ENCODE measurements at regions not wholly inside any gene's neighbourhood (a gene's known extent, or its start where the extent isn't known, plus 50 kb on each side); places are given as distances from the start of the nearest gene placed in this dataset.

DNA sequence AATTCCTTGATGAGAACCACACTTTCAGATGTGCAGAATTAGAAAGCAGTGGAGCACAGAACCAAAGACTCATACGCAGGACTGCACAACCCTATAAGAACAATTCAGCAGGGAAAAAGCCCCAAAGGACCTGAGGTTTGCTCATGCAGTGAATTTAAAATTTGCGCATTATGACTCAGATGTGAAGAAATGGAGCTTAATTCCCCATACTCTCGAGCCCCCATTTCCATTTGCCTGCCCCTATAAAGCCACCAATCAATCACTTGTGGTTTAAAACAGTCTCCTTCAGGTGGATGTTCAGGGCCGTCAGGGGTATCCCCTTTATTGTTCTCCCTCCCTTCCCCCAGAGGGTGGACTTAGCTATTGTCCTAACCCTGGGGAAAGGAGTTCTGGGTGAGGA lies 221.2 kb downstream of the IGSF11 start:
- WGBS (ENCODE audit: low lambda C conversion rate), result 46% methylated on average over 4 of the region's 4 CpGs

More for the DNA sequence above, 221.2 kb downstream of the IGSF11 start:
- Histone ChIP-seq H3K9me2 (no peaks in the 10 kb centered on the region), H2AFZ (ENCODE audit: low read depth) (no peak overlapping the region), H3K9ac (no peak overlapping the region), H3K27me3 (ENCODE audit: insufficient read depth) (no peaks in the 10 kb centered on the region), H3K9me3 (no peaks in the 10 kb centered on the region), H3K4me1 (ENCODE audit: control insufficient read depth in 1 of 2, insufficient read depth in 2 of 2, low read depth in 1 of 2, low read length in 1 of 2) (peaks cover 0 to 2% of the 10 kb centered on the region in 2 experiments; a peak in 1 of 4 replicates), H3K4me3 (ENCODE audit: low read depth in 2 of 2, low read length in 1 of 2) (no peak overlapping the region), H3K36me3 (replicated peaks in 1 of 2; ENCODE audit: control insufficient read depth in 1 of 2, insufficient read depth in 2 of 2, low read length in 1 of 2) (no peaks in the 10 kb centered on the region), H3K79me2 (ENCODE audit: insufficient read depth) (no peaks in the 10 kb centered on the region), H3F3A (replicated peaks; ENCODE audit: insufficient read depth) (no peaks in the 10 kb centered on the region), H4K20me1 (ENCODE audit: insufficient read depth) (no peaks in the 10 kb centered on the region), H3K4me2 (no peak overlapping the region), H3K27ac (ENCODE audit: low read depth in 2 of 2, low read length in 1 of 2) (no peak overlapping the region)
- CTCF ChIA-PET, result interaction anchor here (0.6 kb wide), 1 partner anchor 1129 kb away, joined by 3 read pairs; no protein-coding TSS in a partner anchor
- no peak for DNase-seq
- TF ChIP-seq, protein P1, sequence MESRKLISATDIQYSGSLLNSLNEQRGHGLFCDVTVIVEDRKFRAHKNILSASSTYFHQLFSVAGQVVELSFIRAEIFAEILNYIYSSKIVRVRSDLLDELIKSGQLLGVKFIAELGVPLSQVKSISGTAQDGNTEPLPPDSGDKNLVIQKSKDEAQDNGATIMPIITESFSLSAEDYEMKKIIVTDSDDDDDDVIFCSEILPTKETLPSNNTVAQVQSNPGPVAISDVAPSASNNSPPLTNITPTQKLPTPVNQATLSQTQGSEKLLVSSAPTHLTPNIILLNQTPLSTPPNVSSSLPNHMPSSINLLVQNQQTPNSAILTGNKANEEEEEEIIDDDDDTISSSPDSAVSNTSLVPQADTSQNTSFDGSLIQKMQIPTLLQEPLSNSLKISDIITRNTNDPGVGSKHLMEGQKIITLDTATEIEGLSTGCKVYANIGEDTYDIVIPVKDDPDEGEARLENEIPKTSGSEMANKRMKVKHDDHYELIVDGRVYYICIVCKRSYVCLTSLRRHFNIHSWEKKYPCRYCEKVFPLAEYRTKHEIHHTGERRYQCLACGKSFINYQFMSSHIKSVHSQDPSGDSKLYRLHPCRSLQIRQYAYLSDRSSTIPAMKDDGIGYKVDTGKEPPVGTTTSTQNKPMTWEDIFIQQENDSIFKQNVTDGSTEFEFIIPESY (IDR thresholded peaks at IDR 0.05; ENCODE audit: borderline replicate concordance, low read depth), result no peak
- TF ChIP-seq MXI1 (IDR thresholded peaks at IDR 0.05; ENCODE audit: low read depth, low read length), result no peak
- TF ChIP-seq TAF1 (IDR thresholded peaks at IDR 0.05; ENCODE audit: borderline replicate concordance, low read depth, low read length), result no peak
- TF ChIP-seq, protein P2, sequence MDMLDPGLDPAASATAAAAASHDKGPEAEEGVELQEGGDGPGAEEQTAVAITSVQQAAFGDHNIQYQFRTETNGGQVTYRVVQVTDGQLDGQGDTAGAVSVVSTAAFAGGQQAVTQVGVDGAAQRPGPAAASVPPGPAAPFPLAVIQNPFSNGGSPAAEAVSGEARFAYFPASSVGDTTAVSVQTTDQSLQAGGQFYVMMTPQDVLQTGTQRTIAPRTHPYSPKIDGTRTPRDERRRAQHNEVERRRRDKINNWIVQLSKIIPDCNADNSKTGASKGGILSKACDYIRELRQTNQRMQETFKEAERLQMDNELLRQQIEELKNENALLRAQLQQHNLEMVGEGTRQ (IDR thresholded peaks at IDR 0.05; ENCODE audit: borderline replicate concordance, low read depth, low read length), result no peak
- TF ChIP-seq ELF1 (IDR thresholded peaks at IDR 0.05), result no peak
- TF ChIP-seq, protein P3, sequence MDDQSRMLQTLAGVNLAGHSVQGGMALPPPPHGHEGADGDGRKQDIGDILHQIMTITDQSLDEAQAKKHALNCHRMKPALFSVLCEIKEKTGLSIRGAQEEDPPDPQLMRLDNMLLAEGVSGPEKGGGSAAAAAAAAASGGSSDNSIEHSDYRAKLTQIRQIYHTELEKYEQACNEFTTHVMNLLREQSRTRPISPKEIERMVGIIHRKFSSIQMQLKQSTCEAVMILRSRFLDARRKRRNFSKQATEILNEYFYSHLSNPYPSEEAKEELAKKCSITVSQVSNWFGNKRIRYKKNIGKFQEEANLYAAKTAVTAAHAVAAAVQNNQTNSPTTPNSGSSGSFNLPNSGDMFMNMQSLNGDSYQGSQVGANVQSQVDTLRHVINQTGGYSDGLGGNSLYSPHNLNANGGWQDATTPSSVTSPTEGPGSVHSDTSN (IDR thresholded peaks at IDR 0.05), result no peak
- TF ChIP-seq, protein P4, sequence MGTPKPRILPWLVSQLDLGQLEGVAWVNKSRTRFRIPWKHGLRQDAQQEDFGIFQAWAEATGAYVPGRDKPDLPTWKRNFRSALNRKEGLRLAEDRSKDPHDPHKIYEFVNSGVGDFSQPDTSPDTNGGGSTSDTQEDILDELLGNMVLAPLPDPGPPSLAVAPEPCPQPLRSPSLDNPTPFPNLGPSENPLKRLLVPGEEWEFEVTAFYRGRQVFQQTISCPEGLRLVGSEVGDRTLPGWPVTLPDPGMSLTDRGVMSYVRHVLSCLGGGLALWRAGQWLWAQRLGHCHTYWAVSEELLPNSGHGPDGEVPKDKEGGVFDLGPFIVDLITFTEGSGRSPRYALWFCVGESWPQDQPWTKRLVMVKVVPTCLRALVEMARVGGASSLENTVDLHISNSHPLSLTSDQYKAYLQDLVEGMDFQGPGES (IDR thresholded peaks at IDR 0.05; ENCODE audit: low read depth, low read length), result no peak
- no peak for TF ChIP-seq RXRA (IDR thresholded peaks at IDR 0.05; ENCODE audit: borderline replicate concordance, low read depth)
- TF ChIP-seq EP300 (IDR thresholded peaks at IDR 0.05; ENCODE audit: borderline replicate concordance in 1 of 2, low read depth in 1 of 2, low read length in 1 of 2), result no peak
- TF ChIP-seq POLR2AphosphoS5 (IDR thresholded peaks at IDR 0.05; ENCODE audit: low read depth, low read length), result no peak
- no peak for TF ChIP-seq YY1 (IDR thresholded peaks at IDR 0.05; ENCODE audit: low read depth)
- no peak for TF ChIP-seq TEAD4 (IDR thresholded peaks at IDR 0.05; ENCODE audit: borderline replicate concordance, insufficient read depth)
- TF ChIP-seq SIN3A (IDR thresholded peaks at IDR 0.05; ENCODE audit: borderline replicate concordance, low read depth, low read length), result no peak
- TF ChIP-seq RFX5 (IDR thresholded peaks at IDR 0.05; ENCODE audit: low read length), result no peak
- TF ChIP-seq MEF2A (IDR thresholded peaks at IDR 0.05; ENCODE audit: borderline replicate concordance, low read depth), result no peak
- no peak for TF ChIP-seq JUND (IDR thresholded peaks at IDR 0.05)
- no peak for TF ChIP-seq RCOR1 (IDR thresholded peaks at IDR 0.05; ENCODE audit: low read length)
- POLR2A ChIA-PET, result no interaction called here
